Activated CD8-positive, alpha-beta T cell treated with anti-CD3 and anti-CD28 coated beads for 36 hours (primary cell): ENCODE measurements at regions not wholly inside any gene's neighbourhood (a gene's known extent, or its start where the extent isn't known, plus 50 kb on each side); places are given as distances from the start of the nearest gene placed in this dataset.

Experiments used
- ATAC-seq: fragments of 200-7000 bp; cut with Tn5 transposase; one replicate; pipeline ENCODE4 v1.10.0; 2021; ENCODE audit warnings: mild to moderate bottlenecking, moderate library complexity
- CTCF ChIA-PET: fragments of 350-600 bp; sonication (Branson Sonifier 250); formaldehyde crosslinking; loops from one replicate; lab custom pipeline; 2021; ENCODE audit warnings: antibody characterized with exemption; lab: Charles Lee
- POLR2A ChIA-PET: fragments of 350-600 bp; sonication (Branson Sonifier 250); formaldehyde crosslinking; loops from one replicate; lab custom pipeline; 2021; ENCODE audit warnings: antibody characterized with exemption; lab: Charles Lee
- DNase-seq: peaks from one replicate; pipeline ENCODE4 v3.0.0-alpha.2; 2020
- H3K27ac Mint-ChIP-seq: one replicate; pipeline ENCODE4 v1.8.0; 2021; ENCODE audit warnings: mild to moderate bottlenecking, mixed read lengths
- H3K27me3 Mint-ChIP-seq: one replicate; pipeline ENCODE4 v1.8.0; 2021; ENCODE audit warnings: mixed read lengths
- H3K36me3 Mint-ChIP-seq: one replicate; pipeline ENCODE4 v1.8.0; 2021; ENCODE audit warnings: low read depth, mixed read lengths
- H3K4me1 Mint-ChIP-seq: one replicate; pipeline ENCODE4 v1.8.0; 2021; ENCODE audit warnings: low read depth, mixed read lengths
- H3K4me3 Mint-ChIP-seq: one replicate; pipeline ENCODE4 v1.8.0; 2021; ENCODE audit warnings: mild to moderate bottlenecking, moderate library complexity, mixed read lengths
- H3K9me3 Mint-ChIP-seq: one replicate; pipeline ENCODE4 v1.8.0; 2021; ENCODE audit warnings: mixed read lengths
- intact Hi-C: fragments of 100-400 bp; cut with micrococcal nuclease; formaldehyde crosslinking; loops from one replicate; pipeline ENCODE4 v1.10.0; 2022
- TF ChIP-seq, protein P1 (sequence below): fragments of 200-600 bp; IDR thresholded peaks from one replicate; pipeline ENCODE4 v1.8.0; 2022; ENCODE audit warnings: antibody characterized with exemption, mild to moderate bottlenecking

DNA sequence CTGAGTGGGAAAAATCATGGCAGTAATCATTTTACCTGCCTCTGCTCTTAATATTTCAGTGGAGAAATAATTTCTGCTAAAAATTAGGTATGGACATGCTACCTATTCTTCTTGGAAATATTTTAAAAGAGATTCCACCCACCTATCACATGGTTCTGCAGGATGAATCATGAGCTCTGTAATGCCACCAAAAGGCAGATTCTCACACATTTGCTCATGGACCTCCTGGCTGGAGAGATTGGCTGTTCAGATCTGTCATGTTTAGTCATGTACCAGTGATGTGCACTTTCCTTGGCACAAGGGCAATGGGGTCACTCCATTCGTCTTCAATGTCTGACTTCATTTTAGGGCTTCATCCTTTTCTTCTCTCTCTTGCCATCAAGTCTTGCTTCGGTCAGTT lies 101.8 kb upstream of the MBNL2 start:
- CTCF ChIA-PET: no interaction called here
- intact Hi-C loops: loop anchor here (10.0 kb wide), 1 partner anchor 104 kb away; the partner anchor contains the start of gene MBNL2
- TF ChIP-seq, protein P1, sequence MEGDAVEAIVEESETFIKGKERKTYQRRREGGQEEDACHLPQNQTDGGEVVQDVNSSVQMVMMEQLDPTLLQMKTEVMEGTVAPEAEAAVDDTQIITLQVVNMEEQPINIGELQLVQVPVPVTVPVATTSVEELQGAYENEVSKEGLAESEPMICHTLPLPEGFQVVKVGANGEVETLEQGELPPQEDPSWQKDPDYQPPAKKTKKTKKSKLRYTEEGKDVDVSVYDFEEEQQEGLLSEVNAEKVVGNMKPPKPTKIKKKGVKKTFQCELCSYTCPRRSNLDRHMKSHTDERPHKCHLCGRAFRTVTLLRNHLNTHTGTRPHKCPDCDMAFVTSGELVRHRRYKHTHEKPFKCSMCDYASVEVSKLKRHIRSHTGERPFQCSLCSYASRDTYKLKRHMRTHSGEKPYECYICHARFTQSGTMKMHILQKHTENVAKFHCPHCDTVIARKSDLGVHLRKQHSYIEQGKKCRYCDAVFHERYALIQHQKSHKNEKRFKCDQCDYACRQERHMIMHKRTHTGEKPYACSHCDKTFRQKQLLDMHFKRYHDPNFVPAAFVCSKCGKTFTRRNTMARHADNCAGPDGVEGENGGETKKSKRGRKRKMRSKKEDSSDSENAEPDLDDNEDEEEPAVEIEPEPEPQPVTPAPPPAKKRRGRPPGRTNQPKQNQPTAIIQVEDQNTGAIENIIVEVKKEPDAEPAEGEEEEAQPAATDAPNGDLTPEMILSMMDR: no peak
- H3K4me3 Mint-ChIP-seq: no peak overlapping the region
- H3K9me3 Mint-ChIP-seq: no peaks in the 10 kb centered on the region
- ATAC-seq (peak; percentile 84), DNase-seq (peak; percentile 20)
- POLR2A ChIA-PET: no interaction called here
- H3K27me3 Mint-ChIP-seq: peaks cover 35% of the 10 kb centered on the region
- H3K27ac Mint-ChIP-seq: no peak overlapping the region
- no peaks in the 10 kb centered on the region for H3K36me3 Mint-ChIP-seq
- peaks cover 5% of the 10 kb centered on the region for H3K4me1 Mint-ChIP-seq

- no peak for ATAC-seq
- DNase-seq: no peak
- ChIA-PET POLR2A (interaction anchor here (0.6 kb wide), 1 partner anchor 78 kb away, joined by 3 read pairs; no protein-coding TSS in a partner anchor), CTCF (no interaction called here)
- intact Hi-C loops: loop anchor here (10.0 kb wide), 1 partner anchor 104 kb away; the partner anchor contains the start of gene MBNL2
- peaks cover 11% of the 10 kb centered on the region for H3K4me1 Mint-ChIP-seq
- no peak overlapping the region for H3K27ac Mint-ChIP-seq
- TF ChIP-seq, protein P1: no peak
- H3K27me3 Mint-ChIP-seq: peaks cover 35% of the 10 kb centered on the region
- no peaks in the 10 kb centered on the region for H3K9me3 Mint-ChIP-seq
- no peak overlapping the region for H3K4me3 Mint-ChIP-seq
- no peaks in the 10 kb centered on the region for H3K36me3 Mint-ChIP-seq
Measured at GRCh38 chr13:97120976-97121375, 101.2 kb upstream of the MBNL2 start.

- H3K4me1 Mint-ChIP-seq: peaks cover 20% of the 10 kb centered on the region
- ATAC-seq (no peak), DNase-seq (no peak)
- peaks cover 30% of the 10 kb centered on the region for H3K27me3 Mint-ChIP-seq
- no peaks in the 10 kb centered on the region for H3K9me3 Mint-ChIP-seq
- H3K4me3 Mint-ChIP-seq: no peak overlapping the region
- CTCF ChIA-PET: no interaction called here
- no peaks in the 10 kb centered on the region for H3K36me3 Mint-ChIP-seq
- TF ChIP-seq, protein P1: no peak
- intact Hi-C loops: loop anchor here (10.0 kb wide), 1 partner anchor 103 kb away; the partner anchor contains the start of gene MBNL2
- H3K27ac Mint-ChIP-seq: no peak overlapping the region
- POLR2A ChIA-PET: no interaction called here
Measured at GRCh38 chr13:97121894-97122293, 100.2 kb upstream of the MBNL2 start.

DNA sequence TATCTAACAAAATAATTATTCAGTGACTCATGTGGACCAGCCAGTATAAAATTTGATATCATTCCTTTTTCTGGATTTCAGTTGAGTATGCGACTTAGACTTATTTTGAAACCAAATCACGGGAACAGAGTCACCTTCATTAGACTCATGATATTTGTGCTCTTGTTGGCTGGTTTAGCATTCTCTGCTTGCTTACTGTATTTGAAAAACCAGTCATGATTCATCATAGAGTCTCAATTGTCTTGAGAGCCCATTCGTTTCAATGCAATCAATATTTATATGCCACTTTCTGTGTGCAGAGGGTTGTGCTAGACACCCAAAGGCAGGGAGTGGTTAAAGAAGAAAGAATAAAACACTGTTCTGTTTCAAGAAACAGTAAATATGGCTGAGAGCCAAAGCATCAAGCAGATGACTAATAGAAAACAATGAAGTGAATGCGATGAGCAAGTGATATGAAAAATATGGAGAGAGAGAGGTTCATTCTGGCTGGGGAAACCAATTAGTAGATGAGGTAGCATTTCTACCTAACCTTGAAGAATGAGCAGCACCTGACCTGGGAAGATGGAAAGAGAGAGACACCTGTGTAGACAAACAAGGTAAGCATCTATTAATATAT lies 99.6 kb upstream of the MBNL2 start:
- Mint-ChIP-seq H3K4me3 (no peak overlapping the region), H3K9me3 (no peaks in the 10 kb centered on the region), H3K27ac (no peak overlapping the region), H3K27me3 (peaks cover 30% of the 10 kb centered on the region), H3K4me1 (peaks cover 21% of the 10 kb centered on the region), H3K36me3 (no peaks in the 10 kb centered on the region)
- DNase-seq (no peak), ATAC-seq (no peak)
- ChIA-PET POLR2A (interaction anchor here (1.0 kb wide), 1 partner anchor 103 kb away, joined by 3 read pairs; no protein-coding TSS in a partner anchor), CTCF (no interaction called here)
- TF ChIP-seq, protein P1: no peak
- intact Hi-C loops: loop anchor here (10.0 kb wide), 1 partner anchor 102 kb away; the partner anchor contains the start of gene MBNL2

- Mint-ChIP-seq H3K27ac (no peak overlapping the region), H3K36me3 (no peaks in the 10 kb centered on the region), H3K4me3 (no peak overlapping the region), H3K4me1 (peaks cover 21% of the 10 kb centered on the region), H3K9me3 (no peaks in the 10 kb centered on the region), H3K27me3 (peaks cover 28% of the 10 kb centered on the region)
- TF ChIP-seq, protein P1: no peak
- DNase-seq (no peak), ATAC-seq (no peak)
- intact Hi-C loops: loop anchor here (10.0 kb wide), 1 partner anchor 101 kb away; the partner anchor contains the start of gene MBNL2
- POLR2A ChIA-PET: interaction anchor here (0.6 kb wide), 1 partner anchor 436 kb away, joined by 3 read pairs; no protein-coding TSS in a partner anchor
- CTCF ChIA-PET: interaction anchor here (1.2 to 4.4 kb wide), 2 partner anchors 13 to 15 kb away, joined by 3 to 25 read pairs; no protein-coding TSS in a partner anchor
Measured at GRCh38 chr13:97124206-97124605, 97.9 kb upstream of the MBNL2 start.
